WERI-Rb-1 (cell line): ENCODE measurements at regions not wholly inside any gene's neighbourhood (a gene's known extent, or its start where the extent isn't known, plus 50 kb on each side); places are given as distances from the start of the nearest gene placed in this dataset.
"Not testable (repeated sequence)": the region's sequence is repeated elsewhere in the genome, so short reads cannot be mapped to it uniquely, and the experiment has no call there.

Experiments
- DNase-seq: peaks from one replicate; pipeline ENCODE4 v3.0.0-alpha.2; 2020
- H3K27ac ChIP-seq: fragments of 250-450 bp; sonication (Bioruptor Pico); 2 replicates; pipeline ENCODE4 v1.5.1; 2020; ENCODE audit warnings: mild to moderate bottlenecking, moderate library complexity
- H3K27me3 ChIP-seq: fragments of 250-450 bp; sonication (Bioruptor Pico); 2 replicates; pipeline ENCODE4 v1.5.1; 2021; ENCODE audit warnings: mild to moderate bottlenecking, low read depth, moderate library complexity; ENCODE audit not compliant: insufficient read depth, severe bottlenecking
- H3K36me3 ChIP-seq: fragments of 250-450 bp; sonication (Bioruptor Pico); 2 replicates; pipeline ENCODE4 v1.5.1; 2020; ENCODE audit warnings: mild to moderate bottlenecking, moderate library complexity
- H3K4me3 ChIP-seq: 2 replicates; pipeline ENCODE4 v1.5.1; 2011; ENCODE audit warnings: low read depth, mild to moderate bottlenecking, control low read depth, low read length
- H3K9me3 ChIP-seq: fragments of 250-450 bp; sonication (Bioruptor Pico); 2 replicates; pipeline ENCODE4 v1.5.1; 2021; ENCODE audit warnings: mild to moderate bottlenecking, moderate library complexity; ENCODE audit not compliant: severe bottlenecking

DNA sequence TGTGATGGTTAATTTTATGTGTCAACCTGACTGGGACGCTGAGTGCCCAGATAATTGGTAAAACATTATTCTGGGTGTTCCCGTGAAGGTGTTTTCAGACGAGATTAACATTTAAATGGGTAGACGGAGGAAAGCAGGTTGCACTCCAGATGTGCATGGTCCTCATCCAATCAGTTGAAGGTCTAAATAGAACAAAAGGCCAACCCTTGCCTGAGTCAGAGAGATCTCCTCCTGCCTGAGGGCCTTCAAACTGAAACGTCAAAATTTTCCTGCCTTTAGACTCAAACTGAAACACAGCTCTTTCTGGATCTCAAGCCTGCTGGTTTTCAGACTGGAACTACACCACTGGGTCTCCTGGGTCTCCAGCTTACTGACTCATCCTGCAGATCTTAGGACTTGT is 73.5 kb downstream of the NPIPA8 start:
- not testable (repeated sequence) for H3K27ac ChIP-seq, DNase-seq, H3K27me3 ChIP-seq, H3K4me3 ChIP-seq, H3K9me3 ChIP-seq, H3K36me3 ChIP-seq

DNA sequence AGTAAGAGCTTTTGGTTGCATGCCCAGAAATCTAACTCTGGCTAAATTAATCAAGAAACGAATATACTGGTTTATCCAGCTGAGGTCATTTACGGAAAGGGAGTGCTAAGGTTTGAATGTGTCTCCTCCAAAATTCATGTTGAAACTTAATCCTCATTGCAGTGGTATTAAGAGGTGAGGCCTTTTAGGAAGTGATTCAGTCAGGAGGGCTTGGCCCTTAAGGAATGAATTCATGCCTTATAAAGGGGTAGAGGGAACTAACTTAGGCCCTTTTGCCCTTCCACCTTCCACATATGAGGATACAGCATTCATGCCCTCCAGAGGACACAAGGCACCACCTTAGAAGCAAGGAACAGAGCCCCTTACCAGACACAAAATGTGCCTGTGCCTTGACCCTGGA is 74.7 kb downstream of the NPIPA8 start:
- H3K27ac ChIP-seq, DNase-seq, H3K9me3 ChIP-seq, H3K36me3 ChIP-seq, H3K4me3 ChIP-seq, H3K27me3 ChIP-seq: not testable (repeated sequence)

DNA sequence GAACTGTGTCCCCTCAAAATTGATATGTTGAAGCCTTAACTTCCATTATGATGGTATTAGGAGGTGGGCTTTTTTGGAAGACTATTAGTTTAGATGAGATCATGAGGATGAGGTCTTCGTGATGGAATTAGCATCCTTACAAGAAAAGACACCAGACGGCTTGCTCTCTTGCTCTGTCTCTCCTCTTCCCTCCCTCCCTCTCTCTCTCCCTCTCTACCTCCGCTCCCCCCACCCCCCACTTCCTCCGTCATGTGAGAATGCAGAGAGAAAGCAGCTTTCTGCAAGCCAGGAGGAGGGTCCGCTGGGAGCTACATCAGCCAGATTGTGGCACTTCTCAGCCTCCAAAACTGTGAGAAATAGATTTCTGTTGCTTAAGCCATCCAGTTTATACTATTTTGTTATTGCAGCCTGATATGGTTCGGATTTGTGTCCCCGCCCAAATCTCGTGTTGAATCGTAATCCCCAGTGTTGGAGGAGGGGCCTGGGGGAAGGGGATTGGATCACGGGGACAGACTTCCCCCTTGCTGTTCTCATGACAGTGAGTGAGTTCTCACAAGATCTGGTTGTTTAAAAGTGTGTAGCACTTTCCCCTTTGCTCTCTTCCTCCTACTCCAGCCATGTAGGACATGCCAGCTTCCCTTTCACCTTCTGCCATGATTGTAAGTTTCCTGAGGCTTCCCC is 76.9 kb downstream of the NPIPA8 start:
- DNase-seq, result peak; percentile 22
- H3K27ac ChIP-seq, H3K27me3 ChIP-seq, H3K4me3 ChIP-seq, H3K9me3 ChIP-seq, H3K36me3 ChIP-seq: not testable (repeated sequence)

DNA sequence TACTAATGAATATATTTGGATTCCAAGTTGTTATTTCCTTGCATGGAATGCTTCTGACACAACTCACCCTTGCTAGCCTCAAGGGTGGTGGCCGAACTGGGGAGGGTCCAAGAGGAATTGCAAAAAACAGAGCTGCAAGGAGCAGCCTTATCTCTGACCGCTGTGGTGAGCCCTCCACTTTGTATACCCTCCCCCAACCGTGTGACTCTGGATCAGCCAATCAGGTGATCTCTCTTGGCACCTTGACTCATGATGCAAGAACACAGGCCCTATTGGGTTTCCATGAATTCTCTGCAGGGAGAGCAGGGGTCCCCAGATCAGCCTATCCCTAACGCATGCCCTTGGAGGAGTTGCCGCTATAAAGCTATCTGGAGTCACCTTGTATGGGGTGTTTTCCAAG is 83.6 kb downstream of the NPIPA8 start:
- DNase-seq, result not testable (repeated sequence)

GRCh38 chr16:18230505-18230904 is 106.0 kb downstream of the NPIPA8 start:
- DNase-seq, H3K4me3 ChIP-seq, H3K27me3 ChIP-seq, H3K36me3 ChIP-seq, H3K9me3 ChIP-seq, H3K27ac ChIP-seq: not testable (repeated sequence)

More for the DNA sequence above, 83.6 kb downstream of the NPIPA8 start:
- not testable (repeated sequence) for H3K27ac ChIP-seq, H3K27me3 ChIP-seq, H3K4me3 ChIP-seq, H3K36me3 ChIP-seq, H3K9me3 ChIP-seq

GRCh38 chr16:18222054-18223009 is 114.2 kb downstream of the NPIPA8 start:
- H3K27me3 ChIP-seq, H3K27ac ChIP-seq, DNase-seq, H3K4me3 ChIP-seq, H3K9me3 ChIP-seq, H3K36me3 ChIP-seq: not testable (repeated sequence)

- H3K27me3 ChIP-seq, H3K9me3 ChIP-seq, H3K36me3 ChIP-seq, DNase-seq, H3K27ac ChIP-seq, H3K4me3 ChIP-seq: not testable (repeated sequence)
Measured at GRCh38 chr16:18217741-18218140, 118.8 kb downstream of the NPIPA8 start.

GRCh38 chr16:18216814-18217213 is 119.7 kb downstream of the NPIPA8 start:
- H3K27ac ChIP-seq, H3K9me3 ChIP-seq, H3K36me3 ChIP-seq, DNase-seq, H3K4me3 ChIP-seq, H3K27me3 ChIP-seq: not testable (repeated sequence)

- not testable (repeated sequence) for H3K27ac ChIP-seq, H3K27me3 ChIP-seq, DNase-seq, H3K4me3 ChIP-seq, H3K9me3 ChIP-seq, H3K36me3 ChIP-seq
Measured at GRCh38 chr16:18213810-18214209, 122.7 kb downstream of the NPIPA8 start.

DNA sequence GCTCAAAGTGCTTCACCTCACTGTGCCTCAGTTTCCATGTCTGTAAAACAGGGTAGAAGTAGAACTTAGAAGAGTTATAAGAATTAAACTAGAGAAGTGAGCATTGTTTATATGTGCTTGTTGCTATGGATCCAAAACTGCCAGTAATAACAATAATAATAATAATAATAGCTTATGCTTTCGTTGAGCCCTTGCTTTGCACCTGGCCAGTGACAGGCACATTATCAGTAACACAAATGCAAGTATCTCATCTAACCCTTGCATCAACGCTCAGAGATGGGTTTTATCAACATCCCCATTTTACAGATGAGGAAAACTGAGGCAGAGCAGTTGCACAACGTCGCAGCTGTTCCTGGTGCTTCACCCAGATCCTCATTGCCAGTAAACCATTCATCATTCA is 125.0 kb downstream of the NPIPA8 start:
- not testable (repeated sequence) for H3K27me3 ChIP-seq, H3K9me3 ChIP-seq, DNase-seq, H3K27ac ChIP-seq, H3K36me3 ChIP-seq, H3K4me3 ChIP-seq

- DNase-seq, H3K36me3 ChIP-seq, H3K27me3 ChIP-seq, H3K4me3 ChIP-seq, H3K27ac ChIP-seq, H3K9me3 ChIP-seq: not testable (repeated sequence)
Measured at GRCh38 chr16:18204786-18205185, 131.8 kb downstream of the NPIPA8 start.

GRCh38 chr16:18204309-18204708 is 132.2 kb downstream of the NPIPA8 start:
- H3K27me3 ChIP-seq, H3K9me3 ChIP-seq, H3K27ac ChIP-seq, DNase-seq, H3K4me3 ChIP-seq, H3K36me3 ChIP-seq: not testable (repeated sequence)

GRCh38 chr16:18201511-18201910 is 135.0 kb downstream of the NPIPA8 start:
- H3K36me3 ChIP-seq, H3K9me3 ChIP-seq, H3K4me3 ChIP-seq, H3K27ac ChIP-seq, H3K27me3 ChIP-seq, DNase-seq: not testable (repeated sequence)

GRCh38 chr16:18192389-18192788 is 144.1 kb downstream of the NPIPA8 start:
- not testable (repeated sequence) for H3K27ac ChIP-seq, H3K27me3 ChIP-seq, H3K9me3 ChIP-seq, H3K36me3 ChIP-seq, DNase-seq, H3K4me3 ChIP-seq

- not testable (repeated sequence) for H3K4me3 ChIP-seq, H3K9me3 ChIP-seq, H3K27ac ChIP-seq, H3K36me3 ChIP-seq, H3K27me3 ChIP-seq, DNase-seq
Measured at GRCh38 chr16:18190179-18190578, 146.4 kb downstream of the NPIPA8 start.
